GM23248 (cell line): ENCODE measurements at regions not wholly inside any gene's neighbourhood (a gene's known extent, or its start where the extent isn't known, plus 50 kb on each side); places are given as distances from the start of the nearest gene placed in this dataset.
"Not testable (repeated sequence)": the region's sequence is repeated elsewhere in the genome, so short reads cannot be mapped to it uniquely, and the experiment has no call there.

Experiments used
- DNase-seq: peaks from one replicate; pipeline ENCODE4 v3.0.0-alpha.2; 2015
- H2AFZ ChIP-seq: fragments of 200-600 bp; sonication (generic); 2 replicates; pipeline ENCODE4 v1.6.1; 2016; ENCODE audit warnings: antibody characterized with exemption
- H3F3A ChIP-seq: fragments of 200-600 bp; sonication (generic); 2 replicates; pipeline ENCODE4 v1.6.1; 2016; ENCODE audit warnings: mild to moderate bottlenecking, antibody characterized with exemption, mixed run types; ENCODE audit not compliant: insufficient read depth
- H3K27ac ChIP-seq: fragments of 200-600 bp; sonication (generic); 2 replicates; pipeline ENCODE4 v1.5.1; 2016; ENCODE audit warnings: mild to moderate bottlenecking
- H3K27me3 ChIP-seq: fragments of 200-600 bp; sonication (generic); replicated peaks from 2 replicates; pipeline ENCODE4 v1.6.1; 2016; ENCODE audit warnings: mild to moderate bottlenecking; ENCODE audit not compliant: insufficient read depth
- H3K36me3 ChIP-seq: fragments of 200-600 bp; sonication (generic); 2 replicates; pipeline ENCODE4 v1.6.1; 2016; ENCODE audit warnings: low read depth, mild to moderate bottlenecking
- H3K4me1 ChIP-seq: fragments of 200-600 bp; sonication (generic); 2 replicates; pipeline ENCODE4 v1.6.1; 2016; ENCODE audit warnings: mild to moderate bottlenecking; ENCODE audit not compliant: insufficient read depth
- H3K4me2 ChIP-seq: fragments of 200-600 bp; sonication (generic); one replicate; pipeline ENCODE4 v1.6.1; 2016; ENCODE audit warnings: mild to moderate bottlenecking; ENCODE audit not compliant: unreplicated experiment
- H3K4me3 ChIP-seq: fragments of 200-600 bp; sonication (generic); 2 replicates; pipeline ENCODE4 v1.5.1; 2016; ENCODE audit warnings: mild to moderate bottlenecking
- H3K79me2 ChIP-seq: fragments of 200-600 bp; sonication (generic); 2 replicates; pipeline ENCODE4 v1.6.1; 2016; ENCODE audit warnings: mild to moderate bottlenecking; ENCODE audit not compliant: insufficient read depth
- H3K9ac ChIP-seq: fragments of 200-600 bp; sonication (generic); 2 replicates; pipeline ENCODE4 v1.6.1; 2016; ENCODE audit warnings: mild to moderate bottlenecking
- H3K9me2 ChIP-seq: fragments of 200-600 bp; sonication (generic); 2 replicates; pipeline ENCODE4 v1.6.1; 2016; ENCODE audit warnings: mixed run types, mild to moderate bottlenecking, moderate library complexity; ENCODE audit not compliant: insufficient read depth
- H3K9me3 ChIP-seq: fragments of 200-600 bp; sonication (generic); one replicate; pipeline ENCODE4 v1.6.1; 2017; ENCODE audit warnings: low read depth
- H4K20me1 ChIP-seq: fragments of 200-600 bp; sonication (generic); 2 replicates; pipeline ENCODE4 v1.6.0; 2016; ENCODE audit not compliant: insufficient read depth
- EZH2 ChIP-seq: fragments of 200-600 bp; sonication (generic); IDR thresholded peaks from 2 replicates; pipeline ENCODE4 v1.6.1; 2018; ENCODE audit warnings: antibody characterized with exemption, mild to moderate bottlenecking; ENCODE audit not compliant: insufficient read depth, poor library complexity, severe bottlenecking
- EZH2phosphoT487 ChIP-seq: fragments of 200-600 bp; sonication (generic); IDR thresholded peaks from 2 replicates; pipeline ENCODE4 v1.6.1; 2018; ENCODE audit warnings: antibody characterized with exemption, moderate library complexity, mild to moderate bottlenecking, low read depth; ENCODE audit not compliant: insufficient read depth
- WGBS, 2 experiments: methylation state at CpG; one replicate each; pipeline ENCODE4 v1.1.6; 2015 to 2017; ENCODE audit warnings: low lambda C conversion rate in 2 of 2, low coverage in 1 of 2; ENCODE audit errors: missing lambda C conversion rate in 2 of 2; 5-methylcytosine and 5-hydroxymethylcytosine counted together
- in situ Hi-C: fragments of 300-500 bp; cut with MboI; formaldehyde crosslinking; loops from 2 replicates; pipeline ENCODE4 v1.15.0; 2020

DNA sequence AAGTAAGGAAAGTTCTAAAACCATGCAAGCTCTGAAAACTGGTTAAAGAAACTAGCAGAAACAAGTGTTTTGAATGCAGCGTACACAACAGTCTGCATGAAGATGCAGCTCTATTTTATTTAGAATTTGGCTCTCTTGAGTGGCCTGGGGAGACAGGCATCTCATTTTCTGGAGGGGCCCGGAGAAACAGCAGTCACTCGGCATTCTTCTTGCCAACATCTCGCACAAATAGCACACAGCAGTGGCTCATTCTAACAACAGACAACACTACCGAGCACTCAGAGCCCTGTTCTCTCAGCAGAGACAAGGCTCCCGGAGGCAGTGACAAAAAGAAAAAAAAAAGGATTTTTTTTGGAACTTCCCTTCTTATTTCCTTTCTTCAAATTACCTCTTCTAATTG lies 108.5 kb upstream of the STMND1 start:
- no peaks in the 10 kb centered on the region for H3K36me3 ChIP-seq
- H3K27ac ChIP-seq = no peak overlapping the region
- TF ChIP-seq EZH2phosphoT487 = no peak
- no peak for TF ChIP-seq EZH2
- peaks cover 7% of the 10 kb centered on the region for H3K4me1 ChIP-seq
- no peak for DNase-seq
- H3K27me3 ChIP-seq = no peaks in the 10 kb centered on the region
- no peak overlapping the region for H3K4me2 ChIP-seq
- peaks cover 9% of the 10 kb centered on the region for H3F3A ChIP-seq
- no peak overlapping the region for H2AFZ ChIP-seq
- no peaks in the 10 kb centered on the region for H3K9me2 ChIP-seq
- WGBS, 2 experiments = 81 to 86% methylated on average over 6 of the region's 6 CpGs
- H3K4me3 ChIP-seq = no peak overlapping the region
- in situ Hi-C loops = no loop called here
- no peak overlapping the region for H3K9ac ChIP-seq
- H3K79me2 ChIP-seq = no peaks in the 10 kb centered on the region
- no peaks in the 10 kb centered on the region for H3K9me3 ChIP-seq
- no peaks in the 10 kb centered on the region for H4K20me1 ChIP-seq

DNA sequence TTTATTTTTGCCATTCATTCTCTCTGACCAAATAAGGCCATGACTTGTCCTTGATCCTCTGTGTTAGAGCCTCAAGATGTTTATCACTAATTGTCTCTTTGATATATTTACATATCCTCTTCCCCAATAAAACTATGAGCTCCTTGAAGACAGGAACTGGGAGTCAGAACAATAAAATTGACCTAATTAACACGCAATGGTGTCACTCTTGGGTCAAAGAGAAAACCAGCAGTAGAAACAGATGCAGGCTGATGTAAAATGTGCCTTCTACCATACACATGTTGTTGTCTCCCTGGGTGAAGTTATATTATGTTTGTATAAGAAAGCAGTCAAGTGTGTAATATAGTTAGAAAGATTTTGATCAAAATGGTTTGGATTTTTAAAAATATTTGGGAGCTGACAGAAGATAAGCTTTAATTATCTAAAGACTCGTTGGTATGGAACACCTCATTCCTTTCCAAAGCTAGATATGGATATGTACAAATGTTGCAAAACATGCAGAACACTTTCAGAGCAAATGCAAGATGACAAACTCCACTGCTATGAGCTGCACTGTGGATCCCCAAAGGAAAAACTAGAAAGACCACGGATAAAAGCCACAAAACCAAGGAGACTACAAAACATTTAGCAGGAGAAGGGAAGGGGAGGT lies 109.7 kb upstream of the STMND1 start:
- WGBS, 2 experiments = 62 to 67% methylated on average over 3 of the region's 3 CpGs
- no peaks in the 10 kb centered on the region for H3K9me3 ChIP-seq
- H3K27ac ChIP-seq = no peak overlapping the region
- no peaks in the 10 kb centered on the region for H3K79me2 ChIP-seq
- no peak overlapping the region for H2AFZ ChIP-seq
- DNase-seq = peak; percentile 30
- no peak overlapping the region for H3K4me2 ChIP-seq
- in situ Hi-C loops = no loop called here
- no peak overlapping the region for H3K9ac ChIP-seq
- H3K27me3 ChIP-seq = no peaks in the 10 kb centered on the region
- no peaks in the 10 kb centered on the region for H3K9me2 ChIP-seq
- no peaks in the 10 kb centered on the region for H4K20me1 ChIP-seq
- peaks cover 12% of the 10 kb centered on the region for H3F3A ChIP-seq
- no peaks in the 10 kb centered on the region for H3K36me3 ChIP-seq
- no peak overlapping the region for H3K4me3 ChIP-seq
- TF ChIP-seq EZH2 (no peak), EZH2phosphoT487 (no peak)
- peaks cover 7% of the 10 kb centered on the region for H3K4me1 ChIP-seq

DNA sequence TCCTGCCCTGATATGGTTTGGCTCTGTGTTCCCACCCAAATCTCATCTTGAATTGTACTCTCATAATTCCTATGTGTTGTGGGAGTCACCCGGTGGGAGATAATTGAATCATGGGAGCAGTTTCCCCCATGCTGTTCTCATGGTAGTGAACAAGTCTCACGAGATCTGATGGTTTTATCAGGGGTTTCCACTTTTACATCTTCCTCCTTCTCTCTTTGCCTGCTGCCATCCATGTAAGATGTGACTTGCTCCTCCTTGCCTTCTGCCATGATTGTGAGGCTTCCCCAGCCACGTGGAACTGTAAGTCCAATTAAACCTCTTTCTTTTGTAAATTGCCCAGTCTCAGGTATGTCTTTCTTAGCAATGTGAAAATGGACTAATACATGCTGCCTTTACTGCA lies 111.9 kb upstream of the STMND1 start:
- H2AFZ ChIP-seq, H3K27me3 ChIP-seq, H3K36me3 ChIP-seq, H3K79me2 ChIP-seq, H3K9me3 ChIP-seq, H3K9ac ChIP-seq, H3K9me2 ChIP-seq, H3K4me2 ChIP-seq, H4K20me1 ChIP-seq, H3K4me3 ChIP-seq, in situ Hi-C loops, DNase-seq, H3K27ac ChIP-seq: not testable (repeated sequence)
- WGBS, 2 experiments = 76 to 78% methylated on average over 3 of the region's 3 CpGs
- peaks cover 33% of the 10 kb centered on the region for H3F3A ChIP-seq
- H3K4me1 ChIP-seq = peaks cover 25% of the 10 kb centered on the region

DNA sequence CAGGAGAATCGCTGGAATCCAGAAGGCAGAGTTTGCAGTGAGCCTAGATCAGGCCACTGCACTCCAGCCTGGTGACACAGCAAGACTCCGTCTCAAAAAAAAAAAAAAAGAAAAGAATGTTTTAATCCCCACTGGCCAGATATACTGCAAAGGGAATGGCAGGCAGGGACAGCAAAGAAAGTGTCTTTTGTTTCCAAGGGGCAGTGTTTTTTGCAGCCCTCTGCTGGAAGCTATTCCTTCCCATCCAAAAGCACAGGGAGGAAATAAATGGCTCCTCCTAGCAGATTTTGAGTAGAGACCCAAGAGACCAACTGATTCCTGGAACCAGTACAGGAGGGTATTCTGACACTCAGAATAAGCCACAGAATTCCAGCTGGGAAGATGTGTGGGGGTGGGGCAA lies 112.5 kb upstream of the STMND1 start:
- in situ Hi-C loops = no loop called here
- H4K20me1 ChIP-seq = no peaks in the 10 kb centered on the region
- H3F3A ChIP-seq = peaks cover 37% of the 10 kb centered on the region
- H3K4me3 ChIP-seq = no peak overlapping the region
- no peaks in the 10 kb centered on the region for H3K79me2 ChIP-seq
- WGBS, 2 experiments = 95 to 97% methylated on average over 2 of the region's 2 CpGs
- H3K4me2 ChIP-seq = no peak overlapping the region
- no peak for DNase-seq
- H3K9me2 ChIP-seq = no peaks in the 10 kb centered on the region
- H3K9me3 ChIP-seq = no peaks in the 10 kb centered on the region
- H3K27ac ChIP-seq = no peak overlapping the region
- H3K36me3 ChIP-seq = no peaks in the 10 kb centered on the region
- no peaks in the 10 kb centered on the region for H3K27me3 ChIP-seq
- TF ChIP-seq EZH2 = no peak
- peaks cover 26% of the 10 kb centered on the region for H3K4me1 ChIP-seq
- H2AFZ ChIP-seq = no peak overlapping the region
- H3K9ac ChIP-seq = no peak overlapping the region

DNA sequence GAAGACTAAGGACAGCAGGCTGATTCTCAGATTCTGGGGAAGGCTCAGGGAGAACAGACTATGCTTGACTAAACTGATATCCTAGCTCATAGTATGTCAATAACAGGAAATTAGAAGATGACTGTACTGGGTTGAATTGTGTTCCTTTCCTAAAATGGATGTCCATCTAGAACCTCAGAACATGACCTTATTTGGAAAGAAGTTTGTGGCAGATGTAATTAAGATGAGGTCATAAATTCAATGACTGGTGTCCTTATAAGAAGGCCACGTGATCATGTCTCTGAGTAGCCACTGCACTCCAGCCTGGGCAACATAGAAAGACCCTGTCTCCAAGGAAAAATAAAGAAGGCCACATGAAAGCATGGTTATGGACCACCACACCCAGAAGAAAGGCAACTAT lies 113.9 kb upstream of the STMND1 start:
- Histone ChIP-seq H3K4me1 (peaks cover 38% of the 10 kb centered on the region), H3K27me3 (no peaks in the 10 kb centered on the region), H3K36me3 (no peaks in the 10 kb centered on the region), H4K20me1 (no peaks in the 10 kb centered on the region), H2AFZ (no peak overlapping the region), H3K9ac (no peak overlapping the region), H3K27ac (no peak overlapping the region), H3K79me2 (no peaks in the 10 kb centered on the region), H3K4me3 (no peak overlapping the region), H3K9me2 (no peaks in the 10 kb centered on the region), H3K9me3 (no peaks in the 10 kb centered on the region), H3K4me2 (no peak overlapping the region), H3F3A (peaks cover 48% of the 10 kb centered on the region)
- in situ Hi-C loops = no loop called here
- WGBS, 2 experiments = 69 to 74% methylated on average over 1 of the region's 1 CpG
- TF ChIP-seq EZH2phosphoT487 = no peak
- no peak for TF ChIP-seq EZH2
- DNase-seq = no peak
